MM.1S (cell line): ENCODE measurements at regions not wholly inside any gene's neighbourhood (a gene's known extent, or its start where the extent isn't known, plus 50 kb on each side); places are given as distances from the start of the nearest gene placed in this dataset.
"Not testable (repeated sequence)": the region's sequence is repeated elsewhere in the genome, so short reads cannot be mapped to it uniquely, and the experiment has no call there.

Experiments
- DNase-seq: peaks from one replicate; pipeline ENCODE4 v3.0.0-alpha.2; 2015
- H2AFZ ChIP-seq: fragments of 300-600 bp; sonication (generic); 2 replicates; pipeline ENCODE4 v1.6.0; 2016; ENCODE audit warnings: antibody characterized with exemption, low read length
- H3F3A ChIP-seq: fragments of 300-600 bp; sonication (generic); 2 replicates; pipeline ENCODE4 v1.6.1; 2016; ENCODE audit warnings: mild to moderate bottlenecking, antibody characterized with exemption, low read length, moderate library complexity, mixed read lengths; ENCODE audit not compliant: insufficient read depth
- H3K27ac ChIP-seq: fragments of 300-600 bp; sonication (generic); 2 replicates; pipeline ENCODE4 v1.5.1; 2016; ENCODE audit warnings: mild to moderate bottlenecking, low read length
- H3K27me3 ChIP-seq: fragments of 300-600 bp; sonication (generic); replicated peaks from 2 replicates; pipeline ENCODE4 v1.6.0; 2016; ENCODE audit warnings: low read length; ENCODE audit not compliant: insufficient read depth
- H3K36me3 ChIP-seq: fragments of 300-600 bp; sonication (generic); replicated peaks from 2 replicates; pipeline ENCODE4 v1.6.1; 2016; ENCODE audit warnings: mild to moderate bottlenecking, low read length, mixed read lengths; ENCODE audit not compliant: insufficient read depth
- H3K4me1 ChIP-seq: fragments of 300-600 bp; sonication (generic); 2 replicates; pipeline ENCODE4 v1.6.1; 2016; ENCODE audit warnings: low read length, mixed read lengths
- H3K4me2 ChIP-seq: fragments of 300-600 bp; sonication (generic); 2 replicates; pipeline ENCODE4 v1.6.0; 2016; ENCODE audit warnings: low read depth, low read length
- H3K4me3 ChIP-seq: fragments of 300-600 bp; sonication (generic); 2 replicates; pipeline ENCODE4 v1.5.1; 2016; ENCODE audit warnings: low read length, mixed read lengths
- H3K79me2 ChIP-seq: fragments of 300-600 bp; sonication (generic); 2 replicates; pipeline ENCODE4 v1.6.1; 2016; ENCODE audit warnings: mixed run types, low read length, mixed read lengths
- H3K9ac ChIP-seq: fragments of 300-600 bp; sonication (generic); 2 replicates; pipeline ENCODE4 v1.6.1; 2016; ENCODE audit warnings: low read length, mixed read lengths
- H3K9me2 ChIP-seq: fragments of 300-600 bp; sonication (generic); replicated peaks from 2 replicates; pipeline ENCODE4 v1.6.1; 2016; ENCODE audit warnings: mild to moderate bottlenecking, low read length, mixed read lengths; ENCODE audit not compliant: insufficient read depth
- H3K9me3 ChIP-seq: fragments of 300-600 bp; sonication (generic); replicated peaks from 2 replicates; pipeline ENCODE4 v1.6.1; 2016; ENCODE audit warnings: mild to moderate bottlenecking, low read length, mixed read lengths; ENCODE audit not compliant: insufficient read depth
- H4K20me1 ChIP-seq: fragments of 300-600 bp; sonication (generic); 2 replicates; pipeline ENCODE4 v1.6.1; 2016; ENCODE audit warnings: mild to moderate bottlenecking, low read length, moderate library complexity, mixed read lengths; ENCODE audit not compliant: insufficient read depth
- CTCF ChIP-seq: fragments of 300-600 bp; sonication (generic); IDR thresholded peaks from 2 replicates; pipeline ENCODE4 v1.5.1; 2016; ENCODE audit warnings: antibody characterized with exemption, low read length, mixed read lengths
- EZH2 ChIP-seq: fragments of 300-600 bp; sonication (generic); optimal IDR thresholded peaks from 2 replicates; pipeline ENCODE3; 2017; ENCODE audit warnings: low read depth, mild to moderate bottlenecking, antibody characterized with exemption, low read length, mixed read lengths
- EZH2phosphoT487 ChIP-seq: fragments of 300-600 bp; sonication (generic); IDR thresholded peaks from 2 replicates; pipeline ENCODE4 v1.6.1; 2018; ENCODE audit warnings: antibody characterized with exemption, low read length

DNA sequence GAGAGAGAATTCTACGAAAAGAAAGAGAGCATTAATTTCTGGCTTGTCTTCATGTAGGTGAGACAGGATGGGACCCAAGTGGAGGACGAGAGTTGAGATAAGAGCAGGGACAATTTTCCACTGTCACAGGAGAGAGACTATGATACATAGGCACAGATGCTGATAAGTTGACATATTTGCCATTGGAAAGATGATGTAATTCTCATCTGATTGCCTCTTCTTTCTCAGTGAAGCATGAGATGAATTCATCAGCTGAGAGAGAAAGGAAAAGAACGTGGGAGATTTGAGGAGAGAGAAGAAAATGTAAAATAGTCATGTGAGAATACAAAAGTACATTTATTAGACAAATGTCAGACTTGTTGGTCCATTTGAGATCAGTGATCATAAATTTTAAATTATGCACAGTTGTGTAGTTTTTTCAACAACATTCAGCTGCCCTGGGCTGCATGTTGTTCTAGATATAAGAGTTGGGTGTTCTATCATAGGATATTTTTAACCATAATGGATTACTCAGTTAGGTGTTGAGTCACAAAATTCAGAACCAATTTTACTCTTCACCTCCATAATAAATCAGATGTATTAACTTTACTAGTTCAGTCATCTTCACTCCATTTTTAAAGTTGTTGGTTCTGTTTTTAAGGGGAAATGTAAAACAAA lies 222.9 kb downstream of the DPY19L2 start:
- Histone ChIP-seq H3F3A (no peaks in the 10 kb centered on the region), H3K27me3 (no peaks in the 10 kb centered on the region), H4K20me1 (no peaks in the 10 kb centered on the region), H3K4me2 (no peak overlapping the region), H3K9me3 (no peaks in the 10 kb centered on the region), H2AFZ (no peak overlapping the region), H3K9me2 (no peaks in the 10 kb centered on the region; the same call in 1 of the 2 replicates), H3K79me2 (no peaks in the 10 kb centered on the region), H3K27ac (no peak overlapping the region), H3K9ac (no peak overlapping the region), H3K4me3 (no peak overlapping the region), H3K36me3 (no peaks in the 10 kb centered on the region), H3K4me1 (no peaks in the 10 kb centered on the region)
- no peak for DNase-seq
- TF ChIP-seq EZH2phosphoT487 (no peak), CTCF (no peak), EZH2 (no peak)

DNA sequence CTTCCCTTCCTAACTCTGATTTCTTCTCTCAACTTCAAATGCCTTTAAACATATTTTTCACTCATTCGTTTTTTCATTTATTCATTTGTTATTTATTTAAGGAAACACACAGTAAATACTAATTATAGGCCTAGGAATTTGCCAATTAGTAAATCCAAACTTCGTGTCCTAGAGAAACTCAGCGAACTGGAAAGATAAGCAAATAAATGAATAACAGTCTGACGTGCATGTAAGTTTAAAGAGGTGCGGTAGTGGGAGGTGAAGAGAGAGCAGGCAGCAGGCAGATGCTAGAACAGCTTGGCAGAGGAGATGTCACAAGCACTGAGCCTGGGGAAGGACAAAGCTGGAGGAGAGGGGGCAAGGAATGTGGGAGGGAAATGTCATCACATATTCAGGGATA lies 228.2 kb downstream of the DPY19L2 start:
- Histone ChIP-seq H3K9me3 (no peaks in the 10 kb centered on the region), H3K9me2 (no peaks in the 10 kb centered on the region), H3K36me3 (no peaks in the 10 kb centered on the region), H3F3A (no peaks in the 10 kb centered on the region), H3K27me3 (no peaks in the 10 kb centered on the region), H2AFZ (no peak overlapping the region), H3K4me3 (no peak overlapping the region), H3K4me1 (no peaks in the 10 kb centered on the region), H4K20me1 (no peaks in the 10 kb centered on the region), H3K79me2 (no peaks in the 10 kb centered on the region), H3K9ac (no peak overlapping the region), H3K4me2 (no peak overlapping the region), H3K27ac (no peak overlapping the region)
- DNase-seq, result no peak
- TF ChIP-seq EZH2, result no peak
- no peak for TF ChIP-seq EZH2phosphoT487
- no peak for TF ChIP-seq CTCF

DNA sequence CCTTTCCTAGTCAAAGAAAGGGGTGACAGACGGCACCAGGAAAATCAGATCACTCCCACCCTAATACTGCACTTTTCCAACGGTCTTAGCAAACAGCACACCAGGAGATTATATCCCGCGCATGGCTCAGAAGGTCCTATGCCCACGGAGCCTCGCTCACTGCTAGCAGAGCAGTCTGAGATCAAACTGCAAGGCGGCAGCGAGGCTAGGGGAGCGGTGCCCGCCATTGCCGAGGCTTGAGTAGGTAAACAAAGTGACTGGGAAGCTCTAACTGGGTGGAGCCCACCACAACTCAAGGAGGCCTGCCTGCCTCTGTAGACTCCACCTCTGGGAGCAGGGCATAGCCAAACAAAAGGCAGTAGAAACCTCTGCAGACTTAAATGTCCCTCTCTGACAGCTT lies 233.9 kb downstream of the DPY19L2 start:
- not testable (repeated sequence) for H3K9me2 ChIP-seq, H3K4me3 ChIP-seq, H3F3A ChIP-seq, H3K27me3 ChIP-seq, H2AFZ ChIP-seq, H3K79me2 ChIP-seq, H3K36me3 ChIP-seq, H3K9ac ChIP-seq, H4K20me1 ChIP-seq, H3K9me3 ChIP-seq, H3K4me2 ChIP-seq, H3K27ac ChIP-seq, DNase-seq, H3K4me1 ChIP-seq

GRCh38 chr12:63427969-63428368 lies 240.3 kb downstream of the DPY19L2 start:
- H3K9me3 ChIP-seq, H4K20me1 ChIP-seq, H3K27ac ChIP-seq, H3K4me2 ChIP-seq, H3K27me3 ChIP-seq, H3K9me2 ChIP-seq, H3F3A ChIP-seq, H3K4me3 ChIP-seq, H3K9ac ChIP-seq, H3K79me2 ChIP-seq, DNase-seq, H3K36me3 ChIP-seq, H2AFZ ChIP-seq, H3K4me1 ChIP-seq: not testable (repeated sequence)

DNA sequence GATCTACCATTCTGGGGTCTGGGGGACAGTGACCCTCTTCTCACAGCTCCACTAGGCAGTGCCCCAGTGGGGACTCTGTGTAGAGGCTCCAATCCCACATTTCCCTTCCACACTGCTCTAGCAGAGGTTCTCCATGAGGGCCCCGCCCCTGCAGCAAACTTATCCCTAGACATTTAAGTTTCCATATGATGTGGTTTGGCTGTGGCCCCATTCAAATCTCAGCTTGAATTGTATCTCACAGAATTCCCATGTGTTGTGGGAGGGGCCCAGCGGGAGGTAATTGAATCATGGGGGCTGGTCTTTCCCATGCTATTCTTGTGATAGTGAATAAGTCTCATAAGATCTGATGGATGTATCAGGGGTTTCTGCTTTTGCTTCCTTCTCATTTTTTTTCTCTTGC lies 241.3 kb downstream of the DPY19L2 start:
- H2AFZ ChIP-seq, H4K20me1 ChIP-seq, H3K4me3 ChIP-seq, H3K27ac ChIP-seq, H3K9me2 ChIP-seq, DNase-seq, H3K4me1 ChIP-seq, H3K36me3 ChIP-seq, H3K79me2 ChIP-seq, H3K9ac ChIP-seq, H3K27me3 ChIP-seq, H3F3A ChIP-seq, H3K9me3 ChIP-seq, H3K4me2 ChIP-seq: not testable (repeated sequence)
